K562 (cell line): ENCODE measurements at regions not wholly inside any gene's neighbourhood (a gene's known extent, or its start where the extent isn't known, plus 50 kb on each side); places are given as distances from the start of the nearest gene placed in this dataset.
A peak's percentile ranks its signal among the peaks of the same experiment; 100 is the strongest.

ENCODE experiments used
- BRCA1 ChIP-seq, 2 experiments: fragments of 450-650 bp in 1 of 2; sonication (generic) in 1 of 2; formaldehyde crosslinking in 1 of 2; IDR thresholded peaks; 2 replicates each; pipeline versions ENCODE4 v1.5.0 to v1.6.1; 2017 to 2020; ENCODE audit warnings: mild to moderate bottlenecking in 1 of 2, missing genetic modification reagents in 1 of 2
- BRD9 ChIP-seq: fragments of 450-650 bp; IDR thresholded peaks from 2 replicates; pipeline ENCODE4 v1.6.1; 2018; ENCODE audit warnings: low read depth; ENCODE audit not compliant: partially characterized antibody
- DDX20 ChIP-seq: fragments of 450-650 bp; IDR thresholded peaks from 2 replicates; pipeline ENCODE4 v1.6.1; 2016; ENCODE audit warnings: missing genetic modification characterization, low read depth, mild to moderate bottlenecking, missing compliant biosample characterization, moderate library complexity
- E2F4 ChIP-seq: sonication (generic); formaldehyde crosslinking; IDR thresholded peaks from 2 replicates; pipeline ENCODE4 v1.8.0; 2022; ENCODE audit warnings: mild to moderate bottlenecking, low read depth, missing genetic modification reagents
- KLF16 ChIP-seq: IDR thresholded peaks from 2 replicates; pipeline ENCODE4 v1.6.1; 2016; ENCODE audit warnings: antibody characterized with exemption
- MAFG ChIP-seq: fragments of 450-650 bp; conservative IDR thresholded peaks from 2 replicates; pipeline ENCODE4 v1.6.1; 2016; ENCODE audit warnings: missing genetic modification characterization, missing compliant biosample characterization
- NCOR1 ChIP-seq: fragments of 450-650 bp; IDR thresholded peaks from 2 replicates; pipeline ENCODE4 v1.6.1; 2016; ENCODE audit warnings: mild to moderate bottlenecking, moderate library complexity
- NR3C1 ChIP-seq: sonication (generic); formaldehyde crosslinking; IDR thresholded peaks from 2 replicates; pipeline ENCODE4 v1.8.1; 2022; ENCODE audit warnings: missing genetic modification reagents
- POLR2A ChIP-seq: fragments of 450-650 bp; conservative IDR thresholded peaks from 2 replicates; pipeline ENCODE4 v1.6.1; 2016
- SETDB1 ChIP-seq: IDR thresholded peaks from one replicate; pipeline ENCODE4 v1.6.1; 2012; ENCODE audit warnings: low read length, control low read depth, inconsistent platforms
- SIN3A ChIP-seq, 2 experiments: fragments of 150-350 bp in 1 of 2; IDR thresholded peaks; 2 replicates each; pipeline ENCODE4 v1.6.1; 2011 to 2016; ENCODE audit warnings: borderline replicate concordance in 2 of 2, low read depth in 2 of 2, low read length in 2 of 2, mild to moderate bottlenecking in 2 of 2, moderate library complexity in 2 of 2; ENCODE audit not compliant: control insufficient read depth in 1 of 2
- SMARCE1 ChIP-seq: fragments of 450-650 bp; IDR thresholded peaks from 2 replicates; pipeline ENCODE4 v1.7.1; 2016; ENCODE audit warnings: mild to moderate bottlenecking
- TAF9B ChIP-seq: fragments of 450-650 bp; IDR thresholded peaks from 2 replicates; pipeline ENCODE4 v1.6.1; 2018; ENCODE audit warnings: mild to moderate bottlenecking; ENCODE audit not compliant: partially characterized antibody
- ZNF197 ChIP-seq: fragments of 200-800 bp; sonication (Bioruptor generic); IDR thresholded peaks from 2 replicates; pipeline ENCODE4 v1.6.1; 2016; ENCODE audit warnings: low read depth, missing genetic modification characterization, missing compliant biosample characterization
- ZNF347 ChIP-seq: fragments of 450-650 bp; formaldehyde crosslinking; IDR thresholded peaks from 2 replicates; pipeline ENCODE4 v1.4.0; 2020; ENCODE audit warnings: low read depth, mild to moderate bottlenecking, moderate library complexity
- TF ChIP-seq, protein P1 (sequence below): fragments of 450-650 bp; IDR thresholded peaks from 2 replicates; pipeline ENCODE4 v1.6.1; 2016; ENCODE audit warnings: borderline replicate concordance
- TF ChIP-seq, protein P2 (sequence below): fragments of 250-450 bp; sonication (Bioruptor Pico); IDR thresholded peaks from 2 replicates; pipeline ENCODE4 v1.5.1; 2021; ENCODE audit warnings: mild to moderate bottlenecking

DNA sequence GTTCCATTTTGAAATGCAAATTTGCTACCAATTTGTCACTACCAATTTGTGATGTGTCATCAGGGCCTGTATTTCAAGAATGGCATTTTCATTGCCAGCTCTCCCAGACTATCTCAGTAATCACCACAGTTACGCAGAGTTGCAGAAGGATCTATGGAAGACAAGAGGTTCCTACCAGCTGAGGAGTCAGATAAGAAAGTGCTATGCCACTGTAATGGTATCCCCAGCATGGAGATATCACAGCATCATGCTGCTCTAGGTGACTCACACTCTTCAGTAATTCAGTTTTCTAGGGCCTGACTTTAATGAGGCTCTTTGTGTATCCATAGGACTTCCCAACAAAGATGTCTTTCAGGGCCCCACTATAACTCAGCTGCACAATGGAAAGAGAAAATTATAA, 490.3 kb downstream of the ARHGEF28 start (continued):
- TF ChIP-seq, protein P1, sequence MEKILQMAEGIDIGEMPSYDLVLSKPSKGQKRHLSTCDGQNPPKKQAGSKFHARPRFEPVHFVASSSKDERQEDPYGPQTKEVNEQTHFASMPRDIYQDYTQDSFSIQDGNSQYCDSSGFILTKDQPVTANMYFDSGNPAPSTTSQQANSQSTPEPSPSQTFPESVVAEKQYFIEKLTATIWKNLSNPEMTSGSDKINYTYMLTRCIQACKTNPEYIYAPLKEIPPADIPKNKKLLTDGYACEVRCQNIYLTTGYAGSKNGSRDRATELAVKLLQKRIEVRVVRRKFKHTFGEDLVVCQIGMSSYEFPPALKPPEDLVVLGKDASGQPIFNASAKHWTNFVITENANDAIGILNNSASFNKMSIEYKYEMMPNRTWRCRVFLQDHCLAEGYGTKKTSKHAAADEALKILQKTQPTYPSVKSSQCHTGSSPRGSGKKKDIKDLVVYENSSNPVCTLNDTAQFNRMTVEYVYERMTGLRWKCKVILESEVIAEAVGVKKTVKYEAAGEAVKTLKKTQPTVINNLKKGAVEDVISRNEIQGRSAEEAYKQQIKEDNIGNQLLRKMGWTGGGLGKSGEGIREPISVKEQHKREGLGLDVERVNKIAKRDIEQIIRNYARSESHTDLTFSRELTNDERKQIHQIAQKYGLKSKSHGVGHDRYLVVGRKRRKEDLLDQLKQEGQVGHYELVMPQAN: no peak
- no peak for TF ChIP-seq TAF9B
- TF ChIP-seq SMARCE1: peak; percentile 63; the same call in 1 of the 2 replicates
- no peak for TF ChIP-seq BRCA1 (IDR thresholded peaks at IDR 0.05)
- TF ChIP-seq BRCA1 (CRISPR knock-in tag; IDR thresholded peaks at IDR 0.05): no peak
- TF ChIP-seq POLR2A: no peak
- TF ChIP-seq E2F4 (CRISPR knock-in tag): no peak
- no peak for TF ChIP-seq NR3C1
- no peak for TF ChIP-seq SIN3A (IDR thresholded peaks at IDR 0.05; ENCODE audit: borderline replicate concordance in 2 of 2, control insufficient read depth in 1 of 2, low read depth in 2 of 2, low read length in 2 of 2)
- TF ChIP-seq ZNF197 (CRISPR knock-in tag): no peak
- TF ChIP-seq SETDB1: no peak
- TF ChIP-seq, protein P2, sequence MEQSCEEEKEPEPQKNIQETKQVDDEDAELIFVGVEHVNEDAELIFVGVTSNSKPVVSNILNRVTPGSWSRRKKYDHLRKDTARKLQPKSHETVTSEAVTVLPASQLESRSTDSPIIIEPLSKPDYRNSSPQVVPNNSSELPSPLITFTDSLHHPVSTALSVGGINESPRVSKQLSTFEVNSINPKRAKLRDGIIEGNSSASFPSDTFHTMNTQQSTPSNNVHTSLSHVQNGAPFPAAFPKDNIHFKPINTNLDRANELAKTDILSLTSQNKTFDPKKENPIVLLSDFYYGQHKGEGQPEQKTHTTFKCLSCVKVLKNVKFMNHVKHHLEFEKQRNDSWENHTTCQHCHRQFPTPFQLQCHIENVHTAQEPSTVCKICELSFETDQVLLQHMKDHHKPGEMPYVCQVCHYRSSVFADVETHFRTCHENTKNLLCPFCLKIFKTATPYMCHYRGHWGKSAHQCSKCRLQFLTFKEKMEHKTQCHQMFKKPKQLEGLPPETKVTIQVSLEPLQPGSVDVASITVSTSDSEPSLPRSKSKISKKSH (CRISPR knock-in tag): no peak
- TF ChIP-seq KLF16: no peak
- no peak for TF ChIP-seq ZNF347 (CRISPR knock-in tag)
- TF ChIP-seq DDX20 (tag): no peak
- TF ChIP-seq NCOR1: 0 out of 2 replicates have a peak, but pooled peaks have one; percentile 9
- TF ChIP-seq BRD9: no peak
- TF ChIP-seq MAFG: peak; percentile 85
